ENCODE measurements at regions not wholly inside any gene's neighbourhood (a gene's known extent, or its start where the extent isn't known, plus 50 kb on each side); places are given as distances from the start of the nearest gene placed in this dataset.
A peak's percentile ranks its signal among the peaks of the same experiment; 100 is the strongest.

- DNase-seq, result no peak
- H3K36me3 Mint-ChIP-seq (ENCODE audit: unreplicated experiment), result no peaks in the 10 kb centered on the region
- no peak overlapping the region for H3K27ac Mint-ChIP-seq (ENCODE audit: unreplicated experiment)
- TF ChIP-seq CTCF (IDR thresholded peaks at IDR 0.05; ENCODE audit: partially characterized antibody, unreplicated experiment), result no peak
- peaks cover 21% of the 10 kb centered on the region for H3K4me1 Mint-ChIP-seq (ENCODE audit: low read depth, unreplicated experiment)
- H3K27me3 Mint-ChIP-seq (ENCODE audit: unreplicated experiment), result peaks cover 4% of the 10 kb centered on the region
- no peaks in the 10 kb centered on the region for H3K9me3 Mint-ChIP-seq (ENCODE audit: unreplicated experiment)
- H3K4me3 Mint-ChIP-seq (ENCODE audit: unreplicated experiment), result no peak overlapping the region
Measured at GRCh38 chr5:74131250-74131649, 505.3 kb downstream of the ARHGEF28 start.

- peaks cover 4% of the 10 kb centered on the region for H3K27me3 Mint-ChIP-seq (ENCODE audit: unreplicated experiment)
Measured at GRCh38 chr5:74130155-74130897, 504.3 kb downstream of the ARHGEF28 start.

GRCh38 chr5:74127381-74128320 is 501.7 kb downstream of the ARHGEF28 start:
- DNase-seq, result no peak
- Mint-ChIP-seq H3K36me3 (ENCODE audit: unreplicated experiment) (no peaks in the 10 kb centered on the region), H3K9me3 (ENCODE audit: unreplicated experiment) (no peaks in the 10 kb centered on the region), H3K27me3 (ENCODE audit: unreplicated experiment) (peaks cover 3% of the 10 kb centered on the region), H3K4me1 (ENCODE audit: low read depth, unreplicated experiment) (peaks cover 21% of the 10 kb centered on the region), H3K27ac (ENCODE audit: unreplicated experiment) (peak overlapping the region; percentile 60), H3K4me3 (ENCODE audit: unreplicated experiment) (no peak overlapping the region)
- TF ChIP-seq CTCF (IDR thresholded peaks at IDR 0.05; ENCODE audit: partially characterized antibody, unreplicated experiment), result no peak

More at GRCh38 chr5:74130155-74130897, 504.3 kb downstream of the ARHGEF28 start:
- Mint-ChIP-seq H3K4me3 (ENCODE audit: unreplicated experiment) (peak overlapping the region; percentile 5), H3K36me3 (ENCODE audit: unreplicated experiment) (no peaks in the 10 kb centered on the region), H3K9me3 (ENCODE audit: unreplicated experiment) (no peaks in the 10 kb centered on the region), H3K27ac (ENCODE audit: unreplicated experiment) (peak overlapping the region; percentile 74), H3K4me1 (ENCODE audit: low read depth, unreplicated experiment) (peaks cover 21% of the 10 kb centered on the region)
- no peak for TF ChIP-seq CTCF (IDR thresholded peaks at IDR 0.05; ENCODE audit: partially characterized antibody, unreplicated experiment)
- no peak for DNase-seq

- H3K27ac Mint-ChIP-seq (ENCODE audit: unreplicated experiment), result no peak overlapping the region
- H3K27me3 Mint-ChIP-seq (ENCODE audit: unreplicated experiment), result no peaks in the 10 kb centered on the region
- H3K36me3 Mint-ChIP-seq (ENCODE audit: unreplicated experiment), result no peaks in the 10 kb centered on the region
- H3K9me3 Mint-ChIP-seq (ENCODE audit: unreplicated experiment), result no peaks in the 10 kb centered on the region
- no peak overlapping the region for H3K4me3 Mint-ChIP-seq (ENCODE audit: unreplicated experiment)
- DNase-seq, result no peak
- no peak for TF ChIP-seq CTCF (IDR thresholded peaks at IDR 0.05; ENCODE audit: partially characterized antibody, unreplicated experiment)
- peaks cover 21% of the 10 kb centered on the region for H3K4me1 Mint-ChIP-seq (ENCODE audit: low read depth, unreplicated experiment)
Measured at GRCh38 chr5:74126294-74126693, 500.3 kb downstream of the ARHGEF28 start.
